ENCODE measurements at regions not wholly inside any gene's neighbourhood (a gene's known extent, or its start where the extent isn't known, plus 50 kb on each side); places are given as distances from the start of the nearest gene placed in this dataset.
"Not testable (repeated sequence)": the region's sequence is repeated elsewhere in the genome, so short reads cannot be mapped to it uniquely, and the experiment has no call there.

DNA sequence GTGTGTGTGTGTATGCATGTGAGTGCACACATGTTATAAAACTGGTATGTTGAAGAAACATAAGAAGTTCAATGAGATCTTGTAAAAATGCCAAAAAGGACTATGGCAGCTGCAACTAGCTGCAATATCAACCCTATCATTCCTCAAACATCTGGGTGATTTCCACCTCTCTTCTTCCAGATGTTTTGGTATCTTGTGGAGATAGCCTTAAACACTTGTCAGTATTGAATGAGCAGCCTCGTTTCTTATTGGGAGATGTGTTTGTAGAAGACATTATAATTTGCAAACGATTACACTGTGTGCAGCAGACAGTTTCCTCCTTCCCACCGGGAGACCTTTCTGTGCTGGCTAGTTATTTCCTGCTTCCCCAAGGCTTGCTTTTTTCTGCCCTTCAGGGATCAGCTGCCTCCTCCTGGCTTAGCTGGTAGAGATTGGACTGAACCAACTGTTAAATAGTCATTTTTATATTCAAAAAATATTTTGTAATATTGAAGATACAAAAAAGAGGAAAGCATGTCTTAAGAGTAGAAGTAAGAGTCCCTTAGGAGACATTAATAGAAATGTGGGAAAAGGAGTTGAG lies 168.4 kb upstream of the MPDZ start:
- FAIRE-seq (no peak), DNase-seq (ENCODE audit: insufficient read length) (no peak)
- TF ChIP-seq TAF1 (IDR thresholded peaks at IDR 0.05; ENCODE audit: borderline replicate concordance, low read depth, low read length), result no peak
- no peak for TF ChIP-seq POLR2A (IDR thresholded peaks at IDR 0.05; ENCODE audit: low read depth, low read length)
- TF ChIP-seq POLR2AphosphoS5 (IDR thresholded peaks at IDR 0.05; ENCODE audit: low read depth, low read length), result no peak

DNA sequence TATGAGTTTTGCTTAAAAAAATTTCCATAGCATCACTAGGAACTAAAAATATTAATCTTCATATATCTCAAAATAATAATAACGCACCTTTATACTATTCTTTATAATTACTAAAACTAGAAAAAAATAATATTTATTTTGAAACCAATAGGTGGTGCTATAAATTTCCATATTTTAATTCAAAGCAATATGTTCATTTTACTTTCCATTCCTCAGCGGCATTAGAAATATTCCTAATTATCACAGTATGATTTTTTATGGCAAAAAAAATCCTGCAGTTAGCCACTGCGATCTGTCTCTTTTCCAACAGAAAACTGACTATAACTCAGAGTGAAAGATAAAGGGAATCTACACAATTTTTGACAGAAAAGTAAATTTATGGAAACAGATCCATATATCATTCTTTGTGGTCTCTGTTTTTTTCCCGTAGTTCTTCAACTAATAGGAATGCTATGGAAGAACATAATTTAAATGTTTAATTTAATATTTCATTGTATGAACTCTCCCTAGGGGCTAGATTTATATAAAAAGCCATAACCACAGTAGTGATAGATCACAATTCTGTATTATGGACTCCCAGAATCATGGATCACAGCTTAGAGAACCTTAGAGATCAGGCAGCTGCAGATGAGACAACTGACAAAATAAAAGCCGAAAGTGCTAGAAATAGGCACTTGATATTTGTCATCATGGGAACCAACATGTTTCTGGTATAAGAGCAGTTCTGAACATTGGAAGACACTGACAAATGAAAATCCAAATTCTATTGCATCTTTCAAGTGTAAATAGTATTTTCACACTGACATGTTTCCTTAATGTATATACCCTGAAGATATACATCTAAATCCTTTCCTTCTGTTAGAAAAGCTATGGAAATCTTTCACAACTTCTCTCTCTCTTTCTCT lies 167.7 kb upstream of the MPDZ start:
- DNase-seq (ENCODE audit: insufficient read length) (no peak), FAIRE-seq (no peak)
- TF ChIP-seq POLR2AphosphoS5 (IDR thresholded peaks at IDR 0.05; ENCODE audit: low read depth, low read length) (no peak), TAF1 (IDR thresholded peaks at IDR 0.05; ENCODE audit: borderline replicate concordance, low read depth, low read length) (no peak), POLR2A (IDR thresholded peaks at IDR 0.05; ENCODE audit: low read depth, low read length) (no peak)

- no peak for DNase-seq (ENCODE audit: insufficient read length)
- no peak for TF ChIP-seq TAF1 (IDR thresholded peaks at IDR 0.05; ENCODE audit: borderline replicate concordance, low read depth, low read length)
- TF ChIP-seq POLR2A (IDR thresholded peaks at IDR 0.05; ENCODE audit: low read depth, low read length), result no peak
- no peak for TF ChIP-seq POLR2AphosphoS5 (IDR thresholded peaks at IDR 0.05; ENCODE audit: low read depth, low read length)
- no peak for FAIRE-seq
Observed at GRCh38 chr9:13446286-13446937, 166.9 kb upstream of the MPDZ start.

GRCh38 chr9:13445103-13445500 lies 165.6 kb upstream of the MPDZ start:
- TF ChIP-seq POLR2A (IDR thresholded peaks at IDR 0.05; ENCODE audit: low read depth, low read length), result no peak
- no peak for TF ChIP-seq TAF1 (IDR thresholded peaks at IDR 0.05; ENCODE audit: borderline replicate concordance, low read depth, low read length)
- TF ChIP-seq POLR2AphosphoS5 (IDR thresholded peaks at IDR 0.05; ENCODE audit: low read depth, low read length), result no peak
- DNase-seq (ENCODE audit: insufficient read length), result no peak
- FAIRE-seq, result no peak

DNA sequence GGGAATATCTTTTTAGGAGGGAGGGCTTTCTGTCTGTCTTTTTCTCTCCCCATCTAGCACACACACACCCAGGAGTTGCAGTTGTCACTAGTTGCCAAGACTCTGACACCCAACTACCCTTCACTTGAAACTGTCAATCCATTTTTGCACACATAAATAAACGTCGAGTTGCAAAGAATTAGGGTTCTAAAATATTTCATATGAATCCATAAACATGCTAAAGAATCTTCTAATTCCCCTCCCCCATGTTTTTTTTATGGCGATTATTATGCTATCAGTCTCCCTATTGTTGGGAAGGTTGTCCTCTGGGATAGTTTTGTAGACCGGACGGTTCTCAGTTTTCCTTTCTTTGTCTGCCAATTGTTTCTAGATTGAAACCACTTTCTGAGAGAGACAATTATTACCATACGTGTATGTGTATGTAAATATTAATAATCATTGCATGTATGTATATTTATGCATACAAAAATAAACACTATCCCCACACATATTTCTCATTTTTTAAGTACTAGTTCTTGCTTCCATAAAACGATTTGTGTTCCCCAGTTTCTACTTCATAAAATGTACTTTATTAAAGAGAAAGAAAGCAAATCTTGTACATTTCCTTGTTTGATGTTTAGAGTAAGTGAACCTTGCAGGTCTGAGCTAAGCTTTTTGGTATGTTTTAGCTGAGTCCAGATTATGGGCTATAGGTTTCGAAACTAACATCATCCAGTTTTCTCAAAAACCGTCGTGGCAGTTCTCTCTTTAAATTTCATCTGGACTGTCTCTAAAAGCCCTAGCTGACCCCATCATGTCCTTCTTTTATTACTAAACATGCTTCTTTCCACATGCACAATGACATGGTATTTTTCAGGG lies 165.0 kb upstream of the MPDZ start:
- FAIRE-seq (no peak), DNase-seq (ENCODE audit: insufficient read length) (no peak)
- TF ChIP-seq POLR2AphosphoS5 (IDR thresholded peaks at IDR 0.05; ENCODE audit: low read depth, low read length) (no peak), POLR2A (IDR thresholded peaks at IDR 0.05; ENCODE audit: low read depth, low read length) (no peak), TAF1 (IDR thresholded peaks at IDR 0.05; ENCODE audit: borderline replicate concordance, low read depth, low read length) (no peak)

DNA sequence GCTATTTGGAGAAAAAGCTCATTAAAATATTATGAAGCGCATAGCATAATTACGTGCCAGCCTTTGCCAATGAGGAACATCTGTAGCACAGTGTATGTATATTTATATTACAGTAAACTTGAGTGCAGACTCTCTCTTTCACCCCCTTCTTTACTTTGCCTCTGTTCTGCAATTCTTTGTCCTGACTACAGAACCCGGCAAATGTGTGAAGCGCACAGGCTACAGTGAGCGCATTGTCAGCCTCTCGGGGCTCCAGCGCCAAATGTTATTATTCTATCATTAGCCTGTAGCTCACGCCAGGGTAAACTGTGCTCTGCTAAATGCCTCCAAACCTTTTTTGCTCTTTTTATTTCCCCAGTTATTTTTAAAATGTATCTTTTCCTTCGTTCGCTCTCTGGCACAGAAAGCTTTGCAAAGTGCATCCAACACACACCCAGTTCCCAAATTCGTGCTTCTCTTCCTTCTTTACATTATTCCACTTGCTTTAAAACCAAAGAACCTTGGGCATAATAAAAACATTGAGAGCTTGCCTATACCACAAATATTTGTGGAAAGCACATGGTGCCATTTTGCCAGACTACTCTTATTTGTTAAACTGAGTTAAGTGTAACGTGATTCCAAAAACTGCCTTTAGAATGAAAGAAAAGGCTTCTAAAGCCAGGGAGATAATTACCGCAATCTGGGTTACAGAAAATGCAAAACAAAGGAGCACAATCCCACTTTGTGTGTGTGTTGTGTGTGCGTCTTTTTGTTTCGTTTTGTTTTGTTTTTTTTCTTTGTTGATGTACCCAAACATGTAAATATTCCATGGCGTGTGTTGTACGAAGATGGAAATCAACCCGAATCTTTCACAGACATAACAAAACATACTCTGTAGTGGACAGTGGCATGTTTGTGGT lies 164.1 kb upstream of the MPDZ start:
- DNase-seq (ENCODE audit: insufficient read length) (no peak), FAIRE-seq (no peak)
- TF ChIP-seq POLR2AphosphoS5 (IDR thresholded peaks at IDR 0.05; ENCODE audit: low read depth, low read length) (no peak), TAF1 (IDR thresholded peaks at IDR 0.05; ENCODE audit: borderline replicate concordance, low read depth, low read length) (no peak), POLR2A (IDR thresholded peaks at IDR 0.05; ENCODE audit: low read depth, low read length) (no peak)

DNA sequence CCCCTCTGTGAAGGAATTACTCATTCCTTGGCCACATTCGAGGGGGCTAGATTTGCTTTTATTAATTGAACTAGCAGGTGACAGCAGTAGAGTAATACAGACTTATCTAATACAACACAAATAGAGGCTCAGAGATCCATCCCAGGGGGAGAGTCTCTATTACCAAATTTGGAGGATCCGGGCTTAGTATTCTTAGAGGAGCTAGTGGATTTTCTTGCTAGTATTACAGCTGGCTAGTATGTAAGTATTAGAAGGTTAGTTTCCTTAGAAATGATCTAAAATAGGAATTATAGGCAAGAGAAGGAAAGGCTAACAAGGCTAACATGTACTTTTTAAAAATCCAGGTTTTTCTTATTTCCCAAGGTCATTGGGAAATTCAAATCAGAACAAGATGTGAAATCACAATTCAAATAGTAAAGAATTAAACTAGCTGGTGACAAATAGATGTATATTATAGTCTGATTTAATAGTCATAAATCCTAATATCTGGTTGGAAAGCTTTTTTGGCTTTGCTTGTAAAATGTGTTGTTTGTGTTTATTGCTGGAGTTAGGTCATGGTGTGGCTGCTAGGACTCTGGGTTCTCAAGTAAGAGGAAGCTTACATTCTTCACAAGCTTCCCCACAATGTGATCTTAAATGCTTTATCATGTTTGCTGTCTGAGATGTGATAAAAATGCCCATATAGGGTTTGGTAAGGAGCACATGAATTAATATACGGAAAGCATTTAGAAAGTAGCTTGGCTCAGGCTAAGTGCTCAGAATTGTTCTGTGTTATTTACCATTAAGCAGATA lies 160.4 kb upstream of the MPDZ start:
- TF ChIP-seq POLR2AphosphoS5 (IDR thresholded peaks at IDR 0.05; ENCODE audit: low read depth, low read length) (no peak), TAF1 (IDR thresholded peaks at IDR 0.05; ENCODE audit: borderline replicate concordance, low read depth, low read length) (no peak), POLR2A (IDR thresholded peaks at IDR 0.05; ENCODE audit: low read depth, low read length) (no peak)
- FAIRE-seq, result no peak
- DNase-seq (ENCODE audit: insufficient read length), result no peak

- FAIRE-seq, result no peak
Observed at GRCh38 chr9:13437866-13438265, 158.4 kb upstream of the MPDZ start.

GRCh38 chr9:13436591-13436990 lies 157.1 kb upstream of the MPDZ start:
- no peak for DNase-seq (ENCODE audit: insufficient read length)
- TF ChIP-seq POLR2AphosphoS5 (IDR thresholded peaks at IDR 0.05; ENCODE audit: low read depth, low read length), result no peak
- TF ChIP-seq POLR2A (IDR thresholded peaks at IDR 0.05; ENCODE audit: low read depth, low read length), result no peak
- no peak for FAIRE-seq

More at GRCh38 chr9:13437866-13438265, 158.4 kb upstream of the MPDZ start:
- TF ChIP-seq POLR2AphosphoS5 (IDR thresholded peaks at IDR 0.05; ENCODE audit: low read depth, low read length) (no peak), TAF1 (IDR thresholded peaks at IDR 0.05; ENCODE audit: borderline replicate concordance, low read depth, low read length) (no peak), POLR2A (IDR thresholded peaks at IDR 0.05; ENCODE audit: low read depth, low read length) (no peak)
- DNase-seq (ENCODE audit: insufficient read length), result no peak

DNA sequence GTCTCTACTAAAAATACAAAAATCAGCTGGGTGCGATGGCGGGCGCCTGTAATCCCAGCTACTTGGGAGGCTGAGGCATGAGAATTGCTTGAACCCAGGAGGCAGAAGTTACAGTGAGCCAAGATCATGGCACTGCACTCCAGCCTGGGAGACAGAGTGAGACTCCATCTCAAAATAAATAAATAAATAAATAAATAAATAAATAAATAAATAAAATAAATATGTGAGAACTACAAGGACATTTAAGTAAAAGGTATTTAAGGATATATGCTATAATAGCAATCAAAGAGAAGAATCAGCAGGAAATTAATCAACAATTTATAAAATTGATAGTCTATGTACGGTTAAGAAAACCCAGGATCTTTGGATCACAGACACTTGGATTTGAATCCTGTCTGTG lies 154.0 kb upstream of the MPDZ start:
- DNase-seq (ENCODE audit: insufficient read length); FAIRE-seq: not testable (repeated sequence)

Data from GM12892 (cell line).